A549 (cell line): ENCODE measurements at regions not wholly inside any gene's neighbourhood (a gene's known extent, or its start where the extent isn't known, plus 50 kb on each side); places are given as distances from the start of the nearest gene placed in this dataset.

ENCODE experiments used
- CHD4 ChIP-seq: fragments of 200-600 bp; sonication (generic); IDR thresholded peaks from 2 replicates; pipeline ENCODE4 v1.6.1; 2016; ENCODE audit warnings: antibody characterized with exemption, mild to moderate bottlenecking, borderline replicate concordance
- JUN ChIP-seq, 2 experiments: fragments of >200 bp; sonication (Bioruptor Twin); formaldehyde crosslinking; IDR thresholded peaks; 2 replicates in 1 of 2; 3 replicates in 1 of 2; pipeline ENCODE4 v1.6.1; 2016 to 2017
- POLR2A ChIP-seq: IDR thresholded peaks from 2 replicates; pipeline ENCODE4 v1.6.1; 2012; ENCODE audit warnings: mild to moderate bottlenecking, low read length
- POLR2AphosphoS2 ChIP-seq: conservative IDR thresholded peaks from 2 replicates; pipeline ENCODE4 v1.6.1; 2012; ENCODE audit warnings: low read length, improper control_type of control experiment, inconsistent platforms
- SMC3 ChIP-seq: fragments of >200 bp; sonication (Bioruptor Twin); formaldehyde crosslinking; IDR thresholded peaks from 3 replicates; pipeline ENCODE4 v1.6.1; 2018; ENCODE audit warnings: inconsistent platforms
- TP53 ChIP-seq: fragments of 250-450 bp; sonication (Bioruptor Pico); IDR thresholded peaks from 2 replicates; pipeline ENCODE4 v1.5.0; 2021; ENCODE audit warnings: mild to moderate bottlenecking, moderate library complexity
- TF ChIP-seq, protein P1 (sequence below): fragments of 450-650 bp; IDR thresholded peaks from 2 replicates; pipeline ENCODE4 v1.6.1; 2014; ENCODE audit warnings: antibody characterized with exemption
- TF ChIP-seq, protein P2 (sequence below): fragments of >200 bp; sonication (Bioruptor Twin); formaldehyde crosslinking; IDR thresholded peaks from 3 replicates; pipeline ENCODE4 v1.5.1; 2016
- TF ChIP-seq, protein P3 (sequence below): IDR thresholded peaks from 2 replicates; pipeline ENCODE4 v1.6.1; 2012

DNA sequence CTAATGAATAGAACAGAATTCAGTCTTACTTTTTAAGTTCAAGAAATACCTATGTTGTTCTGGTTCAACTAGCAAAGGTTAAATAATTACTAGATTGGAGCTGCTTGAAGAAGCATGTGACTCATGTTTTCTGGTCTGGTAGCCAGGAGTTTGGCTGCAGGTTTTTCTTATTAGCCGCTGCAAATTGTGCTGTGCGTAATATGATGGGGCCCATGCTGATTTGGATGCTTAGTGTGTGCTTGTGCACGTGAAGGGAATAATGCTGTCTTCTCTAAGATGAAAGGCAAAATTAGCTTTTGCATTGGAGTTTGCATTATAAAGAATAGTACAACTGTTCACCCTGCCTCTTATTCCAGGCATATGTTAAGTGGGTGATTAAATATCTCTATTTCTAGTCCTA lies 219.6 kb downstream of the SNCA start:
- TF ChIP-seq TP53 (no peak), JUN (IDR thresholded peaks at IDR 0.05) (no peak), CHD4 (no peak), POLR2AphosphoS2 (no peak), POLR2A (no peak), SMC3 (no peak)
- TF ChIP-seq, protein P1, sequence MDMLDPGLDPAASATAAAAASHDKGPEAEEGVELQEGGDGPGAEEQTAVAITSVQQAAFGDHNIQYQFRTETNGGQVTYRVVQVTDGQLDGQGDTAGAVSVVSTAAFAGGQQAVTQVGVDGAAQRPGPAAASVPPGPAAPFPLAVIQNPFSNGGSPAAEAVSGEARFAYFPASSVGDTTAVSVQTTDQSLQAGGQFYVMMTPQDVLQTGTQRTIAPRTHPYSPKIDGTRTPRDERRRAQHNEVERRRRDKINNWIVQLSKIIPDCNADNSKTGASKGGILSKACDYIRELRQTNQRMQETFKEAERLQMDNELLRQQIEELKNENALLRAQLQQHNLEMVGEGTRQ: no peak
- TF ChIP-seq, protein P2, sequence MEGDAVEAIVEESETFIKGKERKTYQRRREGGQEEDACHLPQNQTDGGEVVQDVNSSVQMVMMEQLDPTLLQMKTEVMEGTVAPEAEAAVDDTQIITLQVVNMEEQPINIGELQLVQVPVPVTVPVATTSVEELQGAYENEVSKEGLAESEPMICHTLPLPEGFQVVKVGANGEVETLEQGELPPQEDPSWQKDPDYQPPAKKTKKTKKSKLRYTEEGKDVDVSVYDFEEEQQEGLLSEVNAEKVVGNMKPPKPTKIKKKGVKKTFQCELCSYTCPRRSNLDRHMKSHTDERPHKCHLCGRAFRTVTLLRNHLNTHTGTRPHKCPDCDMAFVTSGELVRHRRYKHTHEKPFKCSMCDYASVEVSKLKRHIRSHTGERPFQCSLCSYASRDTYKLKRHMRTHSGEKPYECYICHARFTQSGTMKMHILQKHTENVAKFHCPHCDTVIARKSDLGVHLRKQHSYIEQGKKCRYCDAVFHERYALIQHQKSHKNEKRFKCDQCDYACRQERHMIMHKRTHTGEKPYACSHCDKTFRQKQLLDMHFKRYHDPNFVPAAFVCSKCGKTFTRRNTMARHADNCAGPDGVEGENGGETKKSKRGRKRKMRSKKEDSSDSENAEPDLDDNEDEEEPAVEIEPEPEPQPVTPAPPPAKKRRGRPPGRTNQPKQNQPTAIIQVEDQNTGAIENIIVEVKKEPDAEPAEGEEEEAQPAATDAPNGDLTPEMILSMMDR: no peak
- TF ChIP-seq, protein P3, sequence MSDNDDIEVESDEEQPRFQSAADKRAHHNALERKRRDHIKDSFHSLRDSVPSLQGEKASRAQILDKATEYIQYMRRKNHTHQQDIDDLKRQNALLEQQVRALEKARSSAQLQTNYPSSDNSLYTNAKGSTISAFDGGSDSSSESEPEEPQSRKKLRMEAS: no peak
